HG03432 (cell line): ENCODE measurements at regions not wholly inside any gene's neighbourhood (a gene's known extent, or its start where the extent isn't known, plus 50 kb on each side); places are given as distances from the start of the nearest gene placed in this dataset.

Experiments used
- ATAC-seq: cut with Tn5 transposase; IDR thresholded peaks from one replicate; pipeline ENCODE4 v1.9.1; 2021; ENCODE audit warnings: mild to moderate bottlenecking, moderate library complexity; ENCODE audit not compliant: unreplicated experiment

DNA sequence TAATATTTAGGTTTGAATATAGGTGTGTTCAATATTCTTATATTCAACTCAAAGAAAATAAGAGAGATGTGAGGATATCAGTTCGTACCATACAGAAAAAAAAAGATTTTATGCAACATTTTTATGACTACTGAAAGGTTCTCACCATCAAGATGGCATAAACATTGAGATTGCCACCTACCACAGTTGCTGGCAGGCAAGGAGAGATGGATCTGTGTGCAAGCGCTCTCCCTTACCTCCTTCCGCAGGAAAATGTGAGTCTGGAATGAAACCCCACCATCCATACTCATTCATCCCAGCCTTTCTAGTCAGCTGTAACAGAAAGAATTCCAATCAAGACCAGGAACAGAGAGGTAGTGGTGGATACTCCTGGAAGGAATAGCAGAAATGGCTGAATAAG is 376.9 kb downstream of the PPP3CA start:
- ATAC-seq: no peak

DNA sequence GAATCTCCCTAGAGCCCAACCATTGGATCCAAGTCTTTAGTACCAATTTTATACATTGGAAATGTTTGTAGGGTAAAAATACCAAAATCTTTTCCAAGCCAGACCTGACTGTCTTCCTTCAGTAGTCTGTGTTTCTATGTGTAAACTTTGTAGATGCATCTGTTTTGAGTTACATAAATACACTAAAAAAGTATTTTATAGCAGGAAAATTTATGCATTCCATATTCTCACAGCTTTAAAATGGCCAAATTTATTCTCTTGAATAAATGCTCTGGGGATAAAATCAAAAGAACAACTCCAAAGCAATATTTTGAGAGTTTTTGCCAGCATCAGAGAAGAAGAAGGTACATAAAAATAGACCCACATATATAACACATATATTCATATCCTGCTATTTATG is 377.4 kb downstream of the PPP3CA start:
- no peak for ATAC-seq

GRCh38 chr4:100968046-100968445 is 379.3 kb downstream of the PPP3CA start:
- ATAC-seq: no peak

DNA sequence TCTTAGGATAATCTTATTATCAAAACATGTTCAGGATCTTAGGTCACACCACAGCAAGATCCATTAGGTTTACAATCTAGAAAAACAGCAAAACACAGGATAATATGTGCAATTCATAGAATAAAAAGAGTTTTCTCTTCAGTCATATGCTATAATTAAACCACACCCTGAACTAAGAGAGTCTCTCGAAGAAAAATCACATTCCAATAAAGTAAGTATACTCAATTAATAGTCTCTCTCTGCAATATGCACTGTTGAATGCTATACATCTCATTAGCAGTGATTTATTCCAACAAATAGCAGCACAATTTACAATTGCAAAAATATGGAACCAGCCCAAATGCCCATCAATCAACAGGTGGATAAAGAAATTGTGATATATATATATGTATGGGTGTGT is 383.7 kb downstream of the PPP3CA start:
- no peak for ATAC-seq

GRCh38 chr4:100962698-100963097 is 384.6 kb downstream of the PPP3CA start:
- peak; percentile 81 for ATAC-seq

- no peak for ATAC-seq
These were observed 387.1 kb downstream of the PPP3CA start for GRCh38 chr4:100960232-100960631.

DNA sequence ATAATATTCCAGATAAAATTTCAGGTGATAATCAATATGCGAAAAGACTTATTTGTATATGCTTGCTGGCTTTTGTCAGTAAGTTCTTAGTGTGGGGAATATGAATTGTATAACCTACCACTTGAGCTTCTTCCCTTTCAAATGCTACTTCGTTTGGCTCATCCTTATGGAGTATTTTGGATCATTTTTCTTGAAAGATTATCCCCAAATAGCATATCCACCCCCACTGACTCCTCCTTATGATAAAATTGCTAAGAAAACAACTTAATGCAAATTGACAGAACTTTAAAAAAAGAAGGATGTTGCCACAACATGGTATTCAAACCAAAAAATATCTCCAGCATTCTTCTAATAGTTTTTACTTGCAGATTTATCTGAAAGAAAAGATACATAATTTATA is 393.3 kb downstream of the PPP3CA start:
- no peak for ATAC-seq

GRCh38 chr4:100953616-100954015 is 393.7 kb downstream of the PPP3CA start:
- no peak for ATAC-seq

DNA sequence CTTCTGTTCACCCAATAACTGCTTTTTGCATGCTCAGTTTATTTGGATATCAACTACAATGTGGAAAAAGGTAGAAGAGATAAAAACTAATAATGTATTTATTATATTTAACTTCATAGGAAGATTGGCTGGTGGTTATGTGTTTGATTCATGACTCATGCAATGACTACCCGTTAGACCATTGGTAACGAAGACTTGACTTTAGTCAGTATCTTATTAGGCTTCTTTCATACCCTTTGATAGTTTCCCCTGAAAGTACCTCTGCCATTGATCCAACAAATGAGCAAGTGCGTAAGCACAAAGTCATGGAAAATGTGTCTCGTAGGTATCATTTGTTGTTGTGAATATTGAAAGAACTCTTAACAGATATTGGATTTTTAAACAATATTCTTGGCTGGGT is 394.7 kb downstream of the PPP3CA start:
- no peak for ATAC-seq

DNA sequence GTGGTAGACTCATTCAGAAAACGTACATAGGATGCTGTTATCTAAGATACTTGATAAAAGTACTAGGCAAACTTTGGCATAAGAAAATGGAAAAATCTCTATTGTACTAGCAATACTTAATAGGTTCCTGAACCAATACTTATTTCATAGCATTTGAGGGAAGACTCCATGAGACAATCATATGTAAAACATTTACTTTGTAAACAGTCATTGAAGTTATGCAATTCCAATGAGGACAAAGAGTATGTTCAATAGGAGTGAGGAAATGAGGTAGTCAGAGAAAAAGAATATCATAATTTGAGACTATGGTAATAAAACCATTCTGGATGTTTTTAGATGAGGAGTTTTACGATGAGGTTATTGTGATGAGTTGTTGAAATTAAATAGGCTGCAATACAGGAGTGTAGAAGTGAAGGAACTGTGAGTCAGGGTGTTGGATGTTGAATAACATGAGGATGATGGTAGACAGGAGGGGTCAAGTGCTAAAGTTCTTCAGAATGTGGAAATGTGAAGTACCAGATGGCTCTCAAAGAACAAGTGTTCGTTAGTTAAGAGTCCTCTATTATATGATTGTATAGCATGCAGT is 397.9 kb downstream of the PPP3CA start:
- no peak for ATAC-seq

DNA sequence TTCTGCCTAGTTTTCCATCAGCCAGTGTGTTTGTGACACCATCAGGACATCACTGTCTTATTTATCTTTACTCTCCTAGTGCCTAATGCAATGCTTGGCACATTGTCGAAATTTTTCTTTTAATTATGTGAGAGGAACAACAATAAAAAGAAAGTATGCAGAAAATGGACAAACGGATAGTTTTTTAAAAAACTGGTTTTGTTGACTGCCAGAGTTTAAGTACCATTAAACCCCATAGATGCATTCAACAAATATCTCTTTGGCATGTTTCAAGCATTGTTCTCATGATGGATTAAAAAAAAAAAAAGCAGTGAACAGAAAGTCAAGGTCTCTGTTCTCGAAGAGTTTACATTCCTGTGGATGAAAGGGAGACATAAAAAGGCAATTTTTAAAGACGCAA is 398.4 kb downstream of the PPP3CA start:
- no peak for ATAC-seq

GRCh38 chr4:100945789-100946188 is 401.5 kb downstream of the PPP3CA start:
- ATAC-seq: no peak

DNA sequence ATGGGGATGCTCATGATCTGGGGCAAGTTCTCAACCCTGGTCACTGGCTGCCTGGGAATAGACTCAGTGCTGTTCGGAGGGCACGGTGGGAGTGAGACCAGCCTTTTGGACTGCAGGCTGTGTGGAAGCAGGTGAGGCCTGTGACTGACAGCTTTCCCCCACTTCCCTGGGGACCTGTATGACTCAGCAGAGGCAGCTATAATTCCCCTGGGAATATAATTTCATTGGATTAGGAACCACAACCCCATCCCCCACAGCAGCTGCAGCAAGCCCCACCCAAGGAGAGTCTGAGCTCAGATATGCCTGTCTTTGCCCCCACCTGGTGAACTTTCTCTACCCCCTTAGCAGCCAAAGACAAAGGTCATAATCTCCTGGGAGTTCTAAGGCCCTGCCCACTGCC is 408.6 kb downstream of the PPP3CA start:
- no peak for ATAC-seq

- no peak for ATAC-seq
These were observed 410.5 kb downstream of the PPP3CA start for GRCh38 chr4:100936661-100937375.

DNA sequence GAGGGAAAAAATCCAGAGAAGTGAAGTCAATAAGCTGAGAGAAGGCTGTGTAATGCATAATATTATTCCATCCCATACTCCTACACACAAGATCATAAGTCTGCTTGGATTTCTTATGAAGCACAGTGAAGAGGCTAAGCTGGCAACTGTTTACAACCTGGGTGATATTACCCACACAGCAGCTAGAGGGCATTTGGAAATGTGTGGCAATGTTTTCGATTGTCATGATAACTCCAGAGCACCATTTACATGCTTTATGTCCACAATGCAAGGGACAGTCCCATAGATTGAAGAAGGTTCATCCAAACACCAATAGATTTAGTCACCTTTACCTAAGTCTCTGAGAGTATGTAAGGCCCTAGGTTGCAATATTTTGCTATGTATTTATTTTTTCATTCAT is 412.2 kb downstream of the PPP3CA start:
- ATAC-seq: peak; percentile 48

DNA sequence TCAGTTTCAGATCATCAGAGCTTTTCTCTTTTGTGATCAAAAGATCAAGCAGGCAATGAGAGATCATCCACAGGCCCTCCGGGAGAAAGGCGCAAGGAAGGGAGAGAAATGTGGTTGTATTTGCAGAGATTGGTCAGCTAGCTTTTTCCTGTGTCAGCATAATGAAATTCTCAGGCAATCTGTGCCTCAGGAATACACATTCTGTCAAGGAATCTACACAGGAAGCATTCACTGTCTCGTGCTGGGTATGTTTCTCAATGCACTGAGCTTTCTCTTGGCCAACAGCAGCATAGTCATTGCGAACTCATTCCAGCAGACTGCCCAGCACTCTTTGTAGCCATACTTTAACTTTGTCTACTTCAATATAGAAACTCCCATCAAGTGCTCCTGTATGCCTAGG is 413.7 kb downstream of the PPP3CA start:
- no peak for ATAC-seq

- ATAC-seq: no peak
These were observed 411.9 kb upstream of the EMCN start for GRCh38 chr4:100929758-100930157.

GRCh38 chr4:100929135-100929534 is 411.3 kb upstream of the EMCN start:
- no peak for ATAC-seq

DNA sequence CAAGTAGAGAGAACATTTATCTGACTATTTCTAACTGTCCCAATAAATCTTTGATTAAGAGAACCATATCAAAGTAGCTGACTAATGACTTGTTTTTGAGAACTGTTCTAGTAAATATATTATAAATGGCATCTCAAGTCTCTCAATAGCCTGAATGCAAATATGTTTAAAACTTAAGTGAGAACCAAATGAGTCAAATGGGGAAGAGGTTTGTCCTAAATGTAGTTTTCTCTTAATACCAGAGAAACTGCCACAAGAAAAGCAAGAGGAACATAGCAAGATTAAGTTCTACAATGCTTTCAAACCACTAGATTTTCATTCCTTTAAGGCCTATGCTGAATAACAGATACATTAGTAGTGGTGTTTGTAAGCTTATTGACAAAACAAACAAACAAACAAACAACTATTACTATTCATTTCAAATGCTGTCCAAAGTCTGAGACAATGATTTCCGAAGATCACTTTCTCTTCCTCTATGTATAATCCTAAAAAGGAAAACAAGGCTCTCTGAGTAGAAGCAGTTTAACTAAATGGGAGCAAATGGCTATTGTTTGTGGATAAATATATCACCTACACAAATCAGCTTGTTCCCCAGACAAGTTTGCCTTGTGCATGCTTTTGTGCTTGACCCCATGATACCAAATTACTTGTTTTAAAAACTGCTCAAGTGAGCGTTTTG is 408.4 kb upstream of the EMCN start:
- peak; percentile 83 for ATAC-seq

DNA sequence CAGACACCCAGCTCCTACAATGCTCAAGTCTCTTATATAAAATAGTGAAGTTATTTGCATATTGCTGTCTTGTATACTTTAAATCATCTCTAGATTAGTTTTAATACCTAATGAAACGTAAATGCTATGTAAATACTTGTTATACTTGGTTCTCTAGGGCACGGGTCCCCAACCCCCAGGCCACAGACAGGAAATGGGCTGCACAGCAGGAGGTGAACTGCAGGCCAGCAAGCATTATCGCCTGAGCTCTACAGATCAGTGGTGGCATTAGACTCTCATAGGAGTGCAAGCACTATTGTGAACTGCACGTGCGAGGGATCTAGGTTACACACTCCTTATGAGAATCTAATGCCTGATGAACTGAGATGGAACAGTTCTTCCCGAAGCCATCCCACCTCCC is 395.9 kb upstream of the EMCN start:
- ATAC-seq: no peak

- ATAC-seq: no peak
These were observed 390.7 kb upstream of the EMCN start for GRCh38 chr4:100908540-100908939.
